Inflammatory macrophage (primary cell): ENCODE measurements at regions not wholly inside any gene's neighbourhood (a gene's known extent, or its start where the extent isn't known, plus 50 kb on each side); places are given as distances from the start of the nearest gene placed in this dataset.
"Not testable (repeated sequence)": the region's sequence is repeated elsewhere in the genome, so short reads cannot be mapped to it uniquely, and the experiment has no call there.

ENCODE experiments used
- DNase-seq, 2 donors: peaks; one replicate each; pipeline ENCODE4 v3.0.0-alpha.2; 2020 to 2022

GRCh38 chr4:154030152-154030551, 241.3 kb upstream of the SFRP2 start:
- DNase-seq = no peak

- DNase-seq = no peak
Observed at GRCh38 chr4:154029171-154029570, 240.3 kb upstream of the SFRP2 start.

GRCh38 chr4:154025110-154025509, 236.2 kb upstream of the SFRP2 start:
- no peak for DNase-seq

- no peak for DNase-seq
Observed at GRCh38 chr4:154024097-154024694, 235.3 kb upstream of the SFRP2 start.

GRCh38 chr4:154023671-154024070, 234.8 kb upstream of the SFRP2 start:
- DNase-seq = not testable (repeated sequence)

GRCh38 chr4:154019811-154020210, 230.9 kb upstream of the SFRP2 start:
- DNase-seq = no peak

GRCh38 chr4:154018659-154019058, 229.8 kb upstream of the SFRP2 start:
- DNase-seq = no peak

- DNase-seq = no peak
Observed at GRCh38 chr4:154015578-154015977, 226.7 kb upstream of the SFRP2 start.

- no peak for DNase-seq
Observed at GRCh38 chr4:154014407-154015321, 225.8 kb upstream of the SFRP2 start.

GRCh38 chr4:154013576-154013975, 224.7 kb upstream of the SFRP2 start:
- no peak for DNase-seq

GRCh38 chr4:154010371-154010770, 221.5 kb upstream of the SFRP2 start:
- no peak for DNase-seq

GRCh38 chr4:154009788-154010187, 220.9 kb upstream of the SFRP2 start:
- no peak for DNase-seq

- no peak for DNase-seq
Observed at GRCh38 chr4:154009191-154009590, 220.3 kb upstream of the SFRP2 start.

- no peak for DNase-seq
Observed at GRCh38 chr4:154005171-154005520, 216.3 kb upstream of the SFRP2 start.

- DNase-seq = no peak
Observed at GRCh38 chr4:154004507-154005170, 215.8 kb upstream of the SFRP2 start.

- DNase-seq = no peak
Observed at GRCh38 chr4:154004016-154004415, 215.1 kb upstream of the SFRP2 start.

- no peak for DNase-seq
Observed at GRCh38 chr4:154003378-154003777, 214.5 kb upstream of the SFRP2 start.

- DNase-seq = no peak
Observed at GRCh38 chr4:154001193-154001592, 212.3 kb upstream of the SFRP2 start.

- no peak for DNase-seq
Observed at GRCh38 chr4:153997516-153997915, 208.6 kb upstream of the SFRP2 start.

GRCh38 chr4:153989505-153989904, 200.6 kb upstream of the SFRP2 start:
- DNase-seq = no peak

- no peak for DNase-seq
Observed at GRCh38 chr4:153988492-153989363, 199.8 kb upstream of the SFRP2 start.

- DNase-seq = no peak
Observed at GRCh38 chr4:153987291-153987690, 198.4 kb upstream of the SFRP2 start.

- DNase-seq = no peak
Observed at GRCh38 chr4:153976954-153977353, 188.1 kb upstream of the SFRP2 start.
